SH-SY5Y (cell line): ENCODE measurements at regions not wholly inside any gene's neighbourhood (a gene's known extent, or its start where the extent isn't known, plus 50 kb on each side); places are given as distances from the start of the nearest gene placed in this dataset.

Experiments
- GATA2 ChIP-seq: IDR thresholded peaks from 2 replicates; pipeline ENCODE4 v1.6.1; 2011; ENCODE audit warnings: mild to moderate bottlenecking, low read depth, low read length
- GATA3 ChIP-seq: IDR thresholded peaks from 2 replicates; pipeline ENCODE4 v1.6.1; 2011; ENCODE audit warnings: low read depth, mild to moderate bottlenecking, low read length, moderate library complexity

- no peak for TF ChIP-seq GATA3
- no peak for TF ChIP-seq GATA2
Measured at GRCh38 chr3:181512787-181513186, 198.9 kb upstream of the SOX2 start.
